CD8-positive, alpha-beta memory T cell (primary cell): ENCODE measurements at regions not wholly inside any gene's neighbourhood (a gene's known extent, or its start where the extent isn't known, plus 50 kb on each side); places are given as distances from the start of the nearest gene placed in this dataset.

Experiments used
- CTCF ChIA-PET: fragments of 350-600 bp; sonication (Branson Sonifier 250); formaldehyde crosslinking; loops from one replicate; lab custom pipeline; 2021; ENCODE audit warnings: antibody characterized with exemption; lab: Charles Lee
- POLR2A ChIA-PET: fragments of 350-600 bp; sonication (Branson Sonifier 250); formaldehyde crosslinking; loops from one replicate; lab custom pipeline; 2021; ENCODE audit warnings: antibody characterized with exemption; lab: Charles Lee
- DNase-seq, 5 donors: peaks; one replicate each; pipeline versions ENCODE4 v3.0.0 to v3.0.0-alpha.2; 2020 to 2022; ENCODE audit warnings: mixed read lengths in 1 of 5
- H3K27ac ChIP-seq: one replicate; pipeline ENCODE4 v1.7.0; 2013; ENCODE audit warnings: low read depth, mild to moderate bottlenecking, low read length, moderate library complexity
- H3K27me3 ChIP-seq: 2 replicates; pipeline ENCODE4 v1.7.0; 2013; ENCODE audit warnings: low read length, mild to moderate bottlenecking; ENCODE audit not compliant: insufficient read depth, poor library complexity, severe bottlenecking
- H3K36me3 ChIP-seq: 2 replicates; pipeline ENCODE4 v1.7.0; 2013; ENCODE audit warnings: mild to moderate bottlenecking, low read length, moderate library complexity; ENCODE audit not compliant: insufficient read depth
- H3K4me1 ChIP-seq: 2 replicates; pipeline ENCODE4 v1.7.0; 2013; ENCODE audit warnings: mild to moderate bottlenecking, low read length, moderate library complexity; ENCODE audit not compliant: insufficient read depth
- H3K4me3 ChIP-seq: 2 replicates; pipeline ENCODE4 v1.7.0; 2013; ENCODE audit warnings: mild to moderate bottlenecking, low read length
- H3K9me3 ChIP-seq: 2 replicates; pipeline ENCODE4 v1.7.0; 2013; ENCODE audit warnings: mild to moderate bottlenecking, low read length
- H3K27ac Mint-ChIP-seq, 8 donors: one replicate each; pipeline ENCODE4 v1.8.0; 2020 to 2021; ENCODE audit warnings: mixed read lengths in 8 of 8, mild to moderate bottlenecking in 6 of 8, inconsistent platforms in 3 of 8, moderate library complexity in 3 of 8
- H3K27me3 Mint-ChIP-seq, 2 donors: one replicate each; pipeline ENCODE4 v1.8.0; 2020 to 2021; ENCODE audit warnings: mixed read lengths in 2 of 2, mild to moderate bottlenecking in 1 of 2, moderate library complexity in 1 of 2
- H3K36me3 Mint-ChIP-seq, 3 donors: one replicate each; pipeline ENCODE4 v1.8.0; 2020 to 2021; ENCODE audit warnings: mixed read lengths in 3 of 3, inconsistent platforms in 1 of 3, mild to moderate bottlenecking in 1 of 3
- H3K4me1 Mint-ChIP-seq, 3 donors: one replicate each; pipeline ENCODE4 v1.8.0; 2020 to 2021; ENCODE audit warnings: mixed read lengths in 3 of 3, inconsistent platforms in 1 of 3, mild to moderate bottlenecking in 1 of 3
- H3K4me3 Mint-ChIP-seq, 7 donors: one replicate each; pipeline ENCODE4 v1.8.0; 2020 to 2021; ENCODE audit warnings: mixed read lengths in 7 of 7, mild to moderate bottlenecking in 6 of 7, moderate library complexity in 4 of 7, inconsistent platforms in 2 of 7
- H3K9me3 Mint-ChIP-seq, 5 donors: one replicate each; pipeline ENCODE4 v1.8.0; 2020 to 2022; ENCODE audit warnings: mixed read lengths in 5 of 5, mild to moderate bottlenecking in 3 of 5, moderate library complexity in 2 of 5, inconsistent platforms in 1 of 5

DNA sequence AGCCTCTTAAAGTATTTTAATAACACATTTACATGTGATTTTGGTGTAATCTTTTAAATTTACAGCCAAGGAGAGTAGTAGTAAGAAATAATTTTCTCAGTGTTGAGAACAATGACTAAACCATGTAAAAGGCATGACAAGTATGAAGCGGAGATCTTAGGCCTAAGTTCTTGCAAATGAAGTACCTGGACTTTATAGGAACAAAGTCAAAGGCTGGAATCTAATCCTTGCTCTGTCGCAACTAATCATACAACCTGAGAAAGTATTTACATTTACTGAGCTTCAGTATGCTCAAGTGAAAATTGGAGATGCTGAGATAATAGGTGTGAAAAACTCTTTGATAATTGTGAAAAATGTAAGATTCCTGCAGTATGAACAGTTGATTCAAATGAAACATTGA is 86.4 kb upstream of the VGLL3 start:
- H3K4me1 Mint-ChIP-seq, result no peaks in the 10 kb centered on the region
- H3K4me3 ChIP-seq, result no peak overlapping the region
- no peak overlapping the region for H3K27ac ChIP-seq
- H3K27me3 Mint-ChIP-seq, result peaks cover 0 to 1% of the 10 kb centered on the region in 2 donors
- no peaks in the 10 kb centered on the region for H3K36me3 ChIP-seq
- H3K9me3 ChIP-seq, result no peaks in the 10 kb centered on the region
- H3K27me3 ChIP-seq, result no peaks in the 10 kb centered on the region
- DNase-seq, result no peak
- H3K9me3 Mint-ChIP-seq, result peaks cover 0 to 7% (median 0%) of the 10 kb centered on the region in 5 donors
- no peaks in the 10 kb centered on the region for H3K36me3 Mint-ChIP-seq
- H3K4me3 Mint-ChIP-seq, result no peak overlapping the region
- H3K4me1 ChIP-seq, result no peaks in the 10 kb centered on the region
- CTCF ChIA-PET, result no interaction called here
- no peak overlapping the region for H3K27ac Mint-ChIP-seq
- POLR2A ChIA-PET, result no interaction called here

DNA sequence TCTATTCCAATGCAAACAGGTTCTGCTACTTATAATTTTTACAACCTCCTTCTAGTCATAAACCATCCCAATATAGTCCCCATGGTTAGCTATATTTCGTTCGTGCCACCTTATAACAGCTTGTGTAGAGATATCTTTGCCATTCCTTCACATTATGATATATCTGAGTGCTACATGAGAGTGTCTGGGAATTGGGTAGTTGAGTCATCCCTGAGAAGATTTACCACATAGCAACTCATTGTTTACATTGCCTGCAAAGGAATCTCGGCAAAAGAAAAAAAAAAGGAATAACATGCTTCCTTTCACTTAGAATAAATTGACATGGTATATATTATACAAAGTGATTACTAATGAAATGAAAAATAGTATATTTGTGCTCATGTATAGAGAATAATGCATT is 86.0 kb upstream of the VGLL3 start:
- no peaks in the 10 kb centered on the region for H3K36me3 Mint-ChIP-seq
- no peaks in the 10 kb centered on the region for H3K36me3 ChIP-seq
- no peak overlapping the region for H3K27ac Mint-ChIP-seq
- ChIA-PET CTCF (interaction anchor here (1.3 kb wide), 1 partner anchor 10 kb away, joined by 3 read pairs; no protein-coding TSS in a partner anchor), POLR2A (no interaction called here)
- no peak overlapping the region for H3K27ac ChIP-seq
- no peak overlapping the region for H3K4me3 Mint-ChIP-seq
- no peak overlapping the region for H3K4me3 ChIP-seq
- H3K9me3 ChIP-seq, result no peaks in the 10 kb centered on the region
- peaks cover 0 to 7% (median 0%) of the 10 kb centered on the region in 5 donors for H3K9me3 Mint-ChIP-seq
- DNase-seq, result no peak
- no peaks in the 10 kb centered on the region for H3K27me3 ChIP-seq
- peaks cover 0 to 1% of the 10 kb centered on the region in 2 donors for H3K27me3 Mint-ChIP-seq
- H3K4me1 ChIP-seq, result no peaks in the 10 kb centered on the region
- no peaks in the 10 kb centered on the region for H3K4me1 Mint-ChIP-seq

DNA sequence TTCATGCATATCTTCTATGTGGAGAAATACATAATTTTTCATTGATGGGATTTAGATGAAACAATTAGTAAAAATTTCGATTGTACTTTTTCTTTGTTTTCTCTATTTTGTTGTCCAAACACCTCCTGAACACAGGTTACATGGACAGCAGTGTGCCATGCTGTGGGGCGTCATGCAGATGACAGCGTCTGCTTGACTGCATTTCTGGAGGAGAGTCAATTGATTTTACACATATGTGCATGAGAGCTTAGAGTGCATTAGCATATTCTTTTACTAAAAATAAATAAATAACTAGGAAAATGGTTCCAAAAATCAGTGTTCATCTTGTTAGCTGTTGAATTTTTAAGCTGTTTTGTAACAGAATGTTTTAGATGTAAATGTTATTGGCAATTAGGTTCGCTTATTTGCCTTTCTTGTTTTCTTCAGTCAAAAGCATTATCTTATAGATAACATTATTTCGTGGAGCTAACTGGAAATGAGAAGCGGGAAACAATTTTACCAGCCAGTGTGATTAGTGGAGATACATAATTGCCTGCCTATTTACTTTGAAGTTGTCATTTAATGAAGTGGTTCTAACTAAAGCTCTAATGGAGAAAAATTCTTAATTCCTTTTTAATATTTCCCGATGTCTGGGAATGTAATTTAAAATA is 82.7 kb upstream of the VGLL3 start:
- Mint-ChIP-seq H3K9me3 (peaks cover 0 to 3% (median 0%) of the 10 kb centered on the region in 5 donors), H3K4me1 (no peaks in the 10 kb centered on the region), H3K36me3 (no peaks in the 10 kb centered on the region), H3K27me3 (peaks cover 0 to 1% of the 10 kb centered on the region in 2 donors), H3K4me3 (no peak overlapping the region), H3K27ac (no peak overlapping the region)
- POLR2A ChIA-PET, result no interaction called here
- no peaks in the 10 kb centered on the region for H3K9me3 ChIP-seq
- H3K27me3 ChIP-seq, result no peaks in the 10 kb centered on the region
- no peak overlapping the region for H3K27ac ChIP-seq
- CTCF ChIA-PET, result no interaction called here
- H3K4me3 ChIP-seq, result no peak overlapping the region
- H3K4me1 ChIP-seq, result no peaks in the 10 kb centered on the region
- DNase-seq, result no peak
- no peaks in the 10 kb centered on the region for H3K36me3 ChIP-seq

DNA sequence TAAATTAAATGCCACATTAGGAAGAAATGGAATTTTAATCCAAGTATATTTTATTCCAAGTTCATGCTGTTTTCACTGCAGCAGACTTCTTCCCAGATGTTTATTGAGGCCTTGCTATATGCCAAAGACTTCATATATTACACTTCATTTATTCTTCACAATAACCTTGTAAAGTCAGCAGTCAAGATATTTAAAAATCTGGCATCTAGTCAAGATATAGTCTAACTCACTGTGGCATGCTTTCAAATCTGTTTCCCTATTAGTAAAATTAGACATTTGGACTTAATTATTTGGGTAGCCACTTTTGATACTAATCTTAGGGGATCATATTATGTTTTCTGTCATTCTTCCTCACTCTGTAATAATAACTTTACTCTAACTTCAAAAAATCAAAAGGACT is 81.5 kb upstream of the VGLL3 start:
- H3K4me3 ChIP-seq, result no peak overlapping the region
- DNase-seq, result no peak
- H3K9me3 ChIP-seq, result no peaks in the 10 kb centered on the region
- H3K27ac ChIP-seq, result no peak overlapping the region
- H3K4me1 ChIP-seq, result no peaks in the 10 kb centered on the region
- Mint-ChIP-seq H3K27ac (no peak overlapping the region), H3K4me3 (no peak overlapping the region), H3K27me3 (peaks cover 0 to 1% of the 10 kb centered on the region in 2 donors), H3K9me3 (peaks cover 0 to 3% (median 0%) of the 10 kb centered on the region in 5 donors), H3K4me1 (no peaks in the 10 kb centered on the region), H3K36me3 (no peaks in the 10 kb centered on the region)
- no peaks in the 10 kb centered on the region for H3K36me3 ChIP-seq
- ChIA-PET POLR2A (no interaction called here), CTCF (no interaction called here)
- no peaks in the 10 kb centered on the region for H3K27me3 ChIP-seq

DNA sequence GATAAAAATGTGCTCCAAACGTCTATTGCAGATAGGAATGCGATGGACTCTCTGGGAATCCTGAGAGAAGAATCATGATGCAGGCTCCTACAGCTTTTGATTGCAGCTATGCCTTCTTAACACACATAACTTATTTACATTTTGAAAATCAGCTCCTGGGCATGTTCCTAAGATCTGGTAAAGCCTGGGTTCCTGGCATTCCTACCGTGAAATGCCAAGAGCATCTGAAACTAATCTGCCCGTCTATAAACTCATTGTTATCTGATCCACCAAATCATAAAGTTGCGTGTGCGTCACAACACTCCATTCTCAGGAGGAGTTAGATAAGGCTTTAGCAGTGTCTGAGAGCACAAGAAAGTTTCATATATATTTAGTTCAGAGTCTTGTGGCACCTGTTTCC is 79.0 kb upstream of the VGLL3 start:
- Mint-ChIP-seq H3K4me3 (no peak overlapping the region), H3K36me3 (no peaks in the 10 kb centered on the region), H3K27me3 (no peaks in the 10 kb centered on the region), H3K9me3 (peaks cover 0 to 3% (median 0%) of the 10 kb centered on the region in 5 donors), H3K4me1 (no peaks in the 10 kb centered on the region), H3K27ac (no peak overlapping the region)
- ChIA-PET POLR2A (no interaction called here), CTCF (no interaction called here)
- Histone ChIP-seq H3K36me3 (no peaks in the 10 kb centered on the region), H3K4me3 (no peak overlapping the region), H3K27me3 (no peaks in the 10 kb centered on the region), H3K27ac (no peak overlapping the region), H3K4me1 (no peaks in the 10 kb centered on the region), H3K9me3 (no peaks in the 10 kb centered on the region)
- no peak for DNase-seq

DNA sequence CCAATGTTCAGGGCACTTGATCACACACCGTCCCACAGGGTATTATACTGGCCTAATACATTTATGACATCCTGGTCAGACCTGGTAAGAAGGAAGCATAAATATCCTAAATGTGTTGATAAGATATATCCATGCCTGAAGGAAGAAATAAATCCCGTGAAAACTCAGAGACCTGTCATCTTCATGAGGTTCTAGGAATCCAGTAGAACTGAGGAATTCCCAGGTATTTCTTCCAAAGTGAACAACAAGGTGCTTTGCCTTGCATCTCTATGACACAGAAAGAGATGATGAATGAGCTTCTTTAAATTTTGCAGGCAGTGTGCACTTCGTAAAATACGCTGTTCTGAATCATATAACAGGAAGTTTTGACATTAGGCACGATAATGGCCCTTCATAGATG is 78.1 kb upstream of the VGLL3 start:
- Mint-ChIP-seq H3K4me3 (no peak overlapping the region), H3K27me3 (no peaks in the 10 kb centered on the region), H3K9me3 (peaks cover 0 to 3% (median 0%) of the 10 kb centered on the region in 5 donors), H3K36me3 (no peaks in the 10 kb centered on the region), H3K4me1 (no peaks in the 10 kb centered on the region), H3K27ac (no peak overlapping the region)
- ChIA-PET POLR2A (no interaction called here), CTCF (no interaction called here)
- H3K27me3 ChIP-seq, result no peaks in the 10 kb centered on the region
- no peak for DNase-seq
- no peaks in the 10 kb centered on the region for H3K4me1 ChIP-seq
- H3K36me3 ChIP-seq, result no peaks in the 10 kb centered on the region
- no peak overlapping the region for H3K27ac ChIP-seq
- H3K4me3 ChIP-seq, result no peak overlapping the region
- no peaks in the 10 kb centered on the region for H3K9me3 ChIP-seq

DNA sequence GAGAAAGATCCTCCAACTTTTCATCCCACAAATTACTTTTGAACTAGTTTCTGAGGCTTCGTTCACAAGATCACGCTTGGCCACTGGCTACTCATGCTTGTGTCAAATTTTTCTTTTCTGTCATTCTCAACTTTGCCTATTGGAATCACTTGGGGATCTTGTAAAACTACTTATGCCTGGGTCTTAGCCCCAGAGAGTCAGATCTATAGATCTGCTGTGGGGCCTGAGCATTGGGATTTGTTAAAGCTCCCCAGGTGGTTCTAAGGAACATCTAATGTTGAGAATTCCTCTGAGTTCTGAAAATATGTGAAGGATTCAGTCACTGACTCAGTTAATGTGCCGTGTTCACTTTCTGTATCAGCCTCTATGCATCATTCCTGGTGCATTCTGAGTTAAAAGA is 71.7 kb upstream of the VGLL3 start:
- Mint-ChIP-seq H3K4me3 (no peak overlapping the region), H3K9me3 (peaks cover 0 to 8% (median 4%) of the 10 kb centered on the region in 5 donors), H3K36me3 (no peaks in the 10 kb centered on the region), H3K27ac (no peak overlapping the region), H3K4me1 (no peaks in the 10 kb centered on the region), H3K27me3 (no peaks in the 10 kb centered on the region)
- H3K27me3 ChIP-seq, result no peaks in the 10 kb centered on the region
- ChIA-PET CTCF (no interaction called here), POLR2A (no interaction called here)
- DNase-seq, result no peak
- H3K27ac ChIP-seq, result no peak overlapping the region
- no peaks in the 10 kb centered on the region for H3K9me3 ChIP-seq
- H3K4me3 ChIP-seq, result no peak overlapping the region
- no peaks in the 10 kb centered on the region for H3K4me1 ChIP-seq
- H3K36me3 ChIP-seq, result no peaks in the 10 kb centered on the region

DNA sequence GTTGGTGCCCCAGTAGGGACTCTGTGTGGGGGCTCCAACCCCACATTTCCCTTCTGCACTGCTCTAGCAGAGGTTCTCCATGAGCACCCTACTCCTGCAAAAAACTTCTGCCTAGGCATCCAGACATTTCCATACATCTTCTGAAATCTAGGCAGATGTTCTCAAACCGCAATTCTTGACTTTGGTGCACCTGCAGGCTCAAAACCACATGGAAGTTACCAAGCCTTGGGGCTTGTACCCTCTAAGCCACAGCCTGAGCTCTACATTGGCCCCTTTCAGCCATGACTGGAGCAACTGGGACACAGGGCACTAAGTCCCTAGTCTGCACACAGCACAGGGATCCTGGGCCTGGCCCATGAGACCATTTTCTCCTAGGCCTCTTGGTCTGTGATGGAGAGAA is 66.5 kb upstream of the VGLL3 start:
- Mint-ChIP-seq H3K27ac (no peak overlapping the region), H3K9me3 (peaks cover 0 to 8% (median 4%) of the 10 kb centered on the region in 5 donors), H3K27me3 (peaks cover 0 to 5% of the 10 kb centered on the region in 2 donors), H3K4me1 (no peaks in the 10 kb centered on the region), H3K36me3 (no peaks in the 10 kb centered on the region), H3K4me3 (no peak overlapping the region)
- Histone ChIP-seq H3K4me1 (no peaks in the 10 kb centered on the region), H3K4me3 (no peak overlapping the region), H3K36me3 (no peaks in the 10 kb centered on the region), H3K27me3 (no peaks in the 10 kb centered on the region), H3K27ac (no peak overlapping the region), H3K9me3 (no peaks in the 10 kb centered on the region)
- CTCF ChIA-PET, result no interaction called here
- DNase-seq, result no peak
- POLR2A ChIA-PET, result no interaction called here
